Sigmoid colon (tissue), 6 donors: ENCODE measurements at regions not wholly inside any gene's neighbourhood (a gene's known extent, or its start where the extent isn't known, plus 50 kb on each side); places are given as distances from the start of the nearest gene placed in this dataset.

Source experiments
- DNase-seq: peaks from one replicate; pipeline ENCODE4 v3.0.0-alpha.2; 2019
- H3K27ac ChIP-seq, 4 donors: fragments of 200-600 bp; sonication (generic); one replicate each; pipeline ENCODE4 v1.5.1; 2016 to 2019; ENCODE audit warnings: mild to moderate bottlenecking in 1 of 4
- H3K27me3 ChIP-seq, 3 donors: fragments of 200-600 bp; sonication (generic); one replicate each; pipeline ENCODE4 v1.5.1; 2019; ENCODE audit warnings: mild to moderate bottlenecking in 1 of 3
- H3K36me3 ChIP-seq, 4 donors: fragments of 200-600 bp; sonication (generic); one replicate each; pipeline ENCODE4 v1.5.1; 2016 to 2019
- H3K4me1 ChIP-seq, 4 donors: fragments of 200-600 bp; sonication (generic); one replicate each; pipeline ENCODE4 v1.5.1; 2017 to 2019
- H3K4me3 ChIP-seq, 4 donors: fragments of 200-600 bp; sonication (generic); one replicate each; pipeline ENCODE4 v1.5.1; 2017 to 2019; ENCODE audit warnings: mild to moderate bottlenecking in 2 of 4, moderate library complexity in 1 of 4
- H3K9me3 ChIP-seq, 4 donors: fragments of 200-600 bp in 3 of 4; sonication (generic) in 3 of 4; one replicate each; pipeline versions ENCODE4 v1.5.1 to v1.6.1; 2013 to 2019
- CTCF ChIP-seq, 4 experiments: fragments of 450-650 bp in 3 of 4; fragments of 200-600 bp in 1 of 4; IDR thresholded peaks; one replicate each; pipeline ENCODE4 v1.5.1; 2016 to 2019; ENCODE audit warnings: antibody characterized with exemption in 4 of 4, mild to moderate bottlenecking in 3 of 4, moderate library complexity in 2 of 4
- EP300 ChIP-seq, 4 donors: sonication (generic); formaldehyde crosslinking; IDR thresholded peaks; one replicate each; pipeline ENCODE4 v1.6.1; 2017; ENCODE audit warnings: antibody characterized with exemption in 4 of 4
- POLR2A ChIP-seq, 2 donors: fragments of 450-650 bp; IDR thresholded peaks; one replicate each; pipeline ENCODE4 v1.6.1; 2016; ENCODE audit warnings: antibody characterized with exemption in 2 of 2, mild to moderate bottlenecking in 2 of 2, moderate library complexity in 2 of 2
- POLR2AphosphoS5 ChIP-seq, 4 donors: sonication (generic); formaldehyde crosslinking; IDR thresholded peaks; one replicate each; pipeline ENCODE4 v1.6.1; 2017; ENCODE audit warnings: antibody characterized with exemption in 4 of 4
- WGBS, 2 donors: extraction: QIAGEN DNeasy Blood & Tissue Kit; methylation state at CpG; one replicate each; pipeline ENCODE4 v1.1.7; 2013; 5-methylcytosine and 5-hydroxymethylcytosine counted together
- intact Hi-C: fragments of 100-400 bp; cut with DNase I; formaldehyde crosslinking; loops from one replicate; pipeline ENCODE4 v1.15.1; 2023
- donor health status: healthy with polysubstance abuse.
- donor health status: healthy.

- H3K9me3 ChIP-seq: peaks cover 0 to 25% (median 9%) of the 10 kb centered on the region in 4 donors
- WGBS, 2 donors: 44 to 82% methylated on average over 1 of the region's 1 CpG
- intact Hi-C loops: no loop called here
Observed at GRCh38 chr5:68612972-68613371, 397.4 kb downstream of the PIK3R1 start.

GRCh38 chr5:68618501-68618900, 402.9 kb downstream of the PIK3R1 start:
- TF ChIP-seq POLR2AphosphoS5 (IDR thresholded peaks at IDR 0.05) (no peak), EP300 (IDR thresholded peaks at IDR 0.05) (no peak), CTCF (IDR thresholded peaks at IDR 0.05) (no peak), POLR2A (IDR thresholded peaks at IDR 0.05) (no peak)

More at GRCh38 chr5:68612972-68613371, 397.4 kb downstream of the PIK3R1 start:
- DNase-seq: no peak
- Histone ChIP-seq H3K4me3 (no peak overlapping the region), H3K36me3 (no peaks in the 10 kb centered on the region), H3K27ac (no peak overlapping the region), H3K4me1 (no peaks in the 10 kb centered on the region), H3K27me3 (no peaks in the 10 kb centered on the region)
- no peak for TF ChIP-seq POLR2A (IDR thresholded peaks at IDR 0.05)
- no peak for TF ChIP-seq POLR2AphosphoS5 (IDR thresholded peaks at IDR 0.05)
- no peak for TF ChIP-seq CTCF (IDR thresholded peaks at IDR 0.05)
- TF ChIP-seq EP300 (IDR thresholded peaks at IDR 0.05): no peak

GRCh38 chr5:68627001-68627400, 411.4 kb downstream of the PIK3R1 start:
- H3K27me3 ChIP-seq: no peaks in the 10 kb centered on the region
- DNase-seq: no peak
- WGBS, 2 donors: 88 to 94% methylated on average over 7 of the region's 7 CpGs
- H3K4me3 ChIP-seq: no peak overlapping the region
- no peak for TF ChIP-seq EP300 (IDR thresholded peaks at IDR 0.05)
- TF ChIP-seq POLR2A (IDR thresholded peaks at IDR 0.05): no peak
- TF ChIP-seq POLR2AphosphoS5 (IDR thresholded peaks at IDR 0.05): no peak
- no peak for TF ChIP-seq CTCF (IDR thresholded peaks at IDR 0.05)
- H3K27ac ChIP-seq: no peak overlapping the region
- peaks cover 0 to 2% (median 0%) of the 10 kb centered on the region in 4 donors for H3K9me3 ChIP-seq
- H3K36me3 ChIP-seq: no peaks in the 10 kb centered on the region
- intact Hi-C loops: no loop called here
- H3K4me1 ChIP-seq: no peaks in the 10 kb centered on the region

More at GRCh38 chr5:68618501-68618900, 402.9 kb downstream of the PIK3R1 start:
- Histone ChIP-seq H3K9me3 (peaks cover 0 to 1% (median 0%) of the 10 kb centered on the region in 4 donors), H3K27ac (no peak overlapping the region), H3K4me1 (no peaks in the 10 kb centered on the region), H3K27me3 (no peaks in the 10 kb centered on the region), H3K36me3 (no peaks in the 10 kb centered on the region), H3K4me3 (no peak overlapping the region)
- no peak for DNase-seq
- WGBS, 2 donors: 39 to 76% methylated on average over 2 of the region's 2 CpGs
- intact Hi-C loops: no loop called here

- Histone ChIP-seq H3K36me3 (no peaks in the 10 kb centered on the region), H3K27ac (no peak overlapping the region), H3K9me3 (peaks cover 0 to 2% (median 0%) of the 10 kb centered on the region in 4 donors), H3K4me3 (no peak overlapping the region), H3K27me3 (no peaks in the 10 kb centered on the region), H3K4me1 (no peaks in the 10 kb centered on the region)
- 87 to 90% methylated on average over 5 of the region's 5 CpGs for WGBS, 2 donors
- no peak for DNase-seq
- intact Hi-C loops: no loop called here
- no peak for TF ChIP-seq POLR2AphosphoS5 (IDR thresholded peaks at IDR 0.05)
- no peak for TF ChIP-seq CTCF (IDR thresholded peaks at IDR 0.05)
- TF ChIP-seq EP300 (IDR thresholded peaks at IDR 0.05): no peak
- TF ChIP-seq POLR2A (IDR thresholded peaks at IDR 0.05): no peak
Observed at GRCh38 chr5:68628082-68628814, 412.7 kb downstream of the PIK3R1 start.
